Dendritic cell treated with granulocyte-macrophage colony-stimulating factor and Interleukin-4, amounts not matched to agents 40 ng/mL and 50 ng/mL, for 4 days (primary cell): ENCODE measurements at regions not wholly inside any gene's neighbourhood (a gene's known extent, or its start where the extent isn't known, plus 50 kb on each side); places are given as distances from the start of the nearest gene placed in this dataset.
"Not testable (repeated sequence)": the region's sequence is repeated elsewhere in the genome, so short reads cannot be mapped to it uniquely, and the experiment has no call there.

ENCODE experiments used
- H3K27ac Mint-ChIP-seq: one replicate; pipeline ENCODE4 v1.8.0; 2022; ENCODE audit warnings: mild to moderate bottlenecking, mixed read lengths
- H3K27me3 Mint-ChIP-seq: one replicate; pipeline ENCODE4 v1.8.0; 2022; ENCODE audit warnings: mild to moderate bottlenecking, mixed read lengths
- H3K36me3 Mint-ChIP-seq: one replicate; pipeline ENCODE4 v1.8.0; 2022; ENCODE audit warnings: low read depth, mixed read lengths
- H3K4me1 Mint-ChIP-seq: one replicate; pipeline ENCODE4 v1.8.0; 2022; ENCODE audit warnings: low read depth, mixed read lengths
- H3K4me3 Mint-ChIP-seq: one replicate; pipeline ENCODE4 v1.8.0; 2022; ENCODE audit warnings: mild to moderate bottlenecking, moderate library complexity, mixed read lengths
- H3K9me3 Mint-ChIP-seq: one replicate; pipeline ENCODE4 v1.8.0; 2022; ENCODE audit warnings: mixed read lengths
- intact Hi-C: fragments of 100-400 bp; cut with micrococcal nuclease; formaldehyde crosslinking; loops from one replicate; pipeline ENCODE4 v1.15.0; 2022

DNA sequence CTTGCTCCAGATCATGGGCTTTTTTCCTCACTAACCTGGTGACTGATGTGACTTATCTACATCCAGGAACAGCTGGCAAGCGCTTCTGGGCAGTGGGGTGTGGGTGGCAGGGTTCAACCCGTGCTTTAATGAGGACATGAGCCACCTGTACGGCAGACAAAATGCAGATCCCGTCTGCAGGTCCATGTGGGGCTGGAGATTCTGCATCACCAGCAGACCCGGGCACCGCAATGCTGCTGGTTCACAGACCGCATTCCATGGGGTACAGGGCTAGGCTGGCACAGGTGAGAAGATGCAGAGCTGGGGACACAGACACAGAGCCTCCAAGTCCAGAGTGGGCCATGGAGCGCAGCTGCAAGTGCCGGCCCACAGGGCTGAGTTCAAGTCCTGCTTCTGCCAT is 204.0 kb downstream of the LAT start:
- Mint-ChIP-seq H3K4me1 (peaks cover 36% of the 10 kb centered on the region), H3K27me3 (peaks cover 64% of the 10 kb centered on the region), H3K36me3 (peaks cover 16% of the 10 kb centered on the region)
- not testable (repeated sequence) for H3K4me3 Mint-ChIP-seq, H3K27ac Mint-ChIP-seq, H3K9me3 Mint-ChIP-seq
- intact Hi-C loops: loop anchor here (5.0 kb wide), 1 partner anchor 62 kb away; no protein-coding TSS in a partner anchor

DNA sequence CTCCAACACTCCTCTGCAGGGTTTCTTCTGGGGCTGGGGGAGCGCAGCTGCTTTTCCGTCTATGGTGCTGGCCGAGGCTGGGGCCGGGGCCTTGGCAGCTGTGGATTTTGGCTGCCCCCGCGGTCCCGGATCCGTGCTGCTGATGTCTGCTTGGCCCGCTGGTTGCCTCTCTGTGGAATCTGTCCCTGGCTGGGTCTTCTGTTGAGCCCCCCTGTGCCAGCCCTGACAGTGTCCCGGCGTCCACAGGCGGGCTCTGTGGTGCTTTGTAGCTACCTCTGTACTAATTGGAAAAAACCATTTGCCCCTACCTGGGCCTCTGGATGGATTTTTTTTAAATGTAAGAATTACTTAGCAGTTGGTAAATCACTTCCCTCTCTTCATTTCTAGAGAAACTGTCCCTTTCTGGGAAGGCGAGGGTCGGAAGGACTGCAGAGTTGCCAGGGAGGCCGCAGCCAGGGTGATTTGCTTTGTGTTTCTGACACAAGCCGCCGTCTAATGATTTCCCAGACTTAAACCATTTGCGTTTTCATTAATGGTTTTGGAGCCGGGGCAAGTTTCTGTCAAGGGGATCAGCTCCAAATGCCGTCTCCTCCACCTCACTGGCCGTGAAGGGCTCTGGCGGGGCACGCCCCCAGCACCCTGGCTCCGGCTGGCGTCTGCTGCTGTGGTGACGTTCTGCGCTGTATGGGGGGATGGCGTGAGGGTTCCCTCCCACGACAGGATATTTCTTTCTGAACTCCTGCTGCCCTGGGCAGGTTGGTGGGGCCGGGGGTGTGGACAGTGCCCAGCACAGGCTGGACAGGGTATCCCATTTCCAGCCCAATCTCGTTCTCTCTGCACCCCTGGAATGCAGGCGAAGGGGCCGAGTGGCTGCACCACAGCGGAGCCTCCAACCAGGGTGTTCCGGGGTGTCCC is 201.7 kb downstream of the LAT start:
- not testable (repeated sequence) for H3K4me3 Mint-ChIP-seq, H3K9me3 Mint-ChIP-seq
- peaks cover 20% of the 10 kb centered on the region for H3K36me3 Mint-ChIP-seq
- peaks cover 44% of the 10 kb centered on the region for H3K4me1 Mint-ChIP-seq
- intact Hi-C loops: loop anchor here (5.0 kb wide), 1 partner anchor 59 kb away; no protein-coding TSS in a partner anchor
- peak overlapping the region; percentile 81 for H3K27ac Mint-ChIP-seq
- H3K27me3 Mint-ChIP-seq: peaks cover 74% of the 10 kb centered on the region

DNA sequence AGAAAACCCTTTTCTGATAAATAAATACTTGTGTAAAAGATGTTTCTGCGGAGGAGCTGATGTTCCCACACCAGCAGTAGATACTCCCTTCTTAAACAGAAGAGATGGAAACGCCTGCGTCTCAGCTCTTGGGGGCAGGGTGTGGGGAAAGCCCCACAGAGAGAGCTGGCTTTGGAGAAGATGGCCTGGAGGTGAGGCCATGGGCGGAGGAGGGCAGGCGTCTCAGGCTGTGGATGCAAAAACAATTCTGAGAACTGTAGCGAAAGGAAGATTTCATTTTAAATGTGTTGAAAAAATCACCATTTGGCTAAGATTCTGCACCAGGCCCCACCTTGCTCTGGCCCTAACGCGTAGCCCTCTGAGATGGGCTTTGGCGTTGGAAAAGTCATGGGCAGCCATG is 201.0 kb downstream of the LAT start:
- not testable (repeated sequence) for H3K9me3 Mint-ChIP-seq, H3K4me3 Mint-ChIP-seq
- Mint-ChIP-seq H3K36me3 (peaks cover 20% of the 10 kb centered on the region), H3K4me1 (peaks cover 43% of the 10 kb centered on the region), H3K27ac (peak overlapping the region; percentile 81), H3K27me3 (peaks cover 75% of the 10 kb centered on the region)
- intact Hi-C loops: loop anchor here (5.0 kb wide), 1 partner anchor 59 kb away; no protein-coding TSS in a partner anchor

DNA sequence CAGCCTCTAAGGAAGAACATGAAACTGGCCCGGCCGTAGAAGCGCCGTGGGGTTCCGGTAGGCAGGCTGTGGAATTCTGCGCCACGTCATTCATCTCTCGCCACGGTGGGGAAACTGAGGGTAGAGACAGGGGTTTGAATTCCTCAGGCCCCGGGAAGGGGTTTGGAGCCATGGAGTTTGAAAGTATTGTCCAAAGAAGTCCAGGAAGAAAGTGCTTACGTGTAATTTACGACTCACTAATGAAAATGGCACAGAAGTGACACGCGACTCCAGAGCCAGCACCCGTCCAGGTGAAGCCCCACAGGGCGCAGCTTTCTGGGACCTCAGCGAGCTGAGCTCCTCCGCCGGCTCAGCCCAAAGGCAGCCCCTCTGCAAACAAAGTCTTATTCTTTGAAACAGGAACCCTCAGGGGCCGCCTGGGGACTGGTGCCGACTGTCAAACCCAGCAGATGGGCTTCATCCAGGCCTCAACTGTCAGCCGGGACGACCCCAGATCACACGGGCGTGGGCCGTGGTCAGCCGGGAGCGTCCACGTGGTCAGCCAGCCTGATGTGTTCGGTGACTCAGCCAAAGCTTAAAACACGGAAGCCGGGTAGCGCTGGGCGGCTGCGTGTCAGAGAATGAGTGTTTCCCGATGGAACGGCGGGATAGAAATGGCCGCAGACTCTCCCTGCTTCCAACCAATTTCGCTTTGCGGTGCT is 200.0 kb downstream of the LAT start:
- peaks cover 22% of the 10 kb centered on the region for H3K36me3 Mint-ChIP-seq
- intact Hi-C loops: loop anchor here (5.0 kb wide), 1 partner anchor 58 kb away; no protein-coding TSS in a partner anchor
- peaks cover 51% of the 10 kb centered on the region for H3K4me1 Mint-ChIP-seq
- H3K27ac Mint-ChIP-seq: peak overlapping the region; percentile 81
- H3K4me3 Mint-ChIP-seq: peak overlapping the region; percentile 66
- H3K27me3 Mint-ChIP-seq: peaks cover 80% of the 10 kb centered on the region
- H3K9me3 Mint-ChIP-seq: not testable (repeated sequence)

DNA sequence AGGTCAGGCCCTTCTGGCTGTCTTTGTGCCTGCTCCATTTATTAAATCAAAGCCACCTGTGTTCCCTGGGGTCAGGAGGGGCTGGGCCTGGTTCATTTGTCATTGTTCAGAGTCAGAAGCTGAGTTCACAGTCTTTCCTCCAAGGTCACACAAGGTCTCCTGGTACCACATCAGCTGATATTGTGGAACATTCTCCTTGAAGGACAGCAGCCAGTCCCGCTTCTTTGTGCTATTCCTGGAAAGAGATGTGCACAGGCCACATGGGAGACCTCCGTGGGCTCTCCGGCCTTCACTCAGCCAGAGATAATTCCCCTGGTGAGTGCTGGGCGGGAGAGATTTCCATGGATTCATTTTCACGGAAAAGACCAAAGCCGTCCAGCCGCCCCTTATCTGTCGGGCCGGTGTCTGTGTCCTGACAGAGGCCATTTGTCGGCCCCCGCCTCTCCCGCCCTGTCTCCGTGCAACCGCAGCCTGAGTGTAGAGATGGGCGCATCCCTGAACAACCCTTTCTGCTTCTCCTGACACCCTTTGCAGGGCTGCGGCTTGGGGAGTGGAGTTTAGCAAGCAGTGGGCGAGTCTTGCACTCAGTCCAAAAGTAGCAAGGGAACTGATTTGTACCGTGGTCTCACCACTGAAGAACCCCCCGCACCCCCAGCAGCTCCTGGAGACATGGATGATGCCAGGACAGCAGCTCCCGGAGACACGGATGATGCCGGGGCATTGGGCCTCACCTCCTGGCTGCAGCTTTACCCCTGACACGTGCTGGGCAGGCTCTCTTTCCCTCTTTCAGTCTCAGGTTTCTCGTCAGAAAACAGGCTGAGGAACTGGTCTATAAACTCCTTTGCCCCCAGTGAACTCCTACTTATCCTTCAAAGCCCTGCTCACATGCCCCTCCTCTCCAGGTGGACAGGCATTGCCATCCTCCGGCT is 198.4 kb downstream of the LAT start:
- Mint-ChIP-seq H3K36me3 (peaks cover 22% of the 10 kb centered on the region), H3K27me3 (peaks cover 85% of the 10 kb centered on the region), H3K4me1 (peaks cover 63% of the 10 kb centered on the region)
- H3K4me3 Mint-ChIP-seq, H3K9me3 Mint-ChIP-seq, H3K27ac Mint-ChIP-seq, intact Hi-C loops: not testable (repeated sequence)

DNA sequence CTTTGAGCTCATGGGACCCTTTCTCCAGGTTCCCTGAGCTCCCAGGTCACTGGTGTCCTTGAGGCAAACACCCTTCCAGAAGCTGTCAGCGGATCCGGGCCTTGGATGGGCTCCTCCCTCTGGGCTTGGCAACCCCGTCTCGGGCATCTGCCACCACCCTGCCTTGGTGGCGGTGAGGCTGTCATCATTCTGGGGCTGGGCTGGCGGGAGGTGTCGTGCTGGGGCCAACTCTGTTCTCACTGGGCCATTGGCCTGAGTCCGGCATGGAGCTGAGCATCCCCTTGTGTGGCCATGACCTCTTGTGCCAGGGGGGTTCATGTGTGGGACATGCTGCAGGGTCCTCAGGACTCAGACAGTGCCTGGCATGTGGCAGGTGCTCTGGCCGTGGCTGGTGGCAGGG is 197.6 kb downstream of the LAT start:
- Mint-ChIP-seq H3K27ac (no peak overlapping the region), H3K9me3 (no peaks in the 10 kb centered on the region), H3K4me3 (no peak overlapping the region), H3K27me3 (peaks cover 86% of the 10 kb centered on the region), H3K36me3 (peaks cover 26% of the 10 kb centered on the region), H3K4me1 (peaks cover 71% of the 10 kb centered on the region)
- intact Hi-C loops: no loop called here

DNA sequence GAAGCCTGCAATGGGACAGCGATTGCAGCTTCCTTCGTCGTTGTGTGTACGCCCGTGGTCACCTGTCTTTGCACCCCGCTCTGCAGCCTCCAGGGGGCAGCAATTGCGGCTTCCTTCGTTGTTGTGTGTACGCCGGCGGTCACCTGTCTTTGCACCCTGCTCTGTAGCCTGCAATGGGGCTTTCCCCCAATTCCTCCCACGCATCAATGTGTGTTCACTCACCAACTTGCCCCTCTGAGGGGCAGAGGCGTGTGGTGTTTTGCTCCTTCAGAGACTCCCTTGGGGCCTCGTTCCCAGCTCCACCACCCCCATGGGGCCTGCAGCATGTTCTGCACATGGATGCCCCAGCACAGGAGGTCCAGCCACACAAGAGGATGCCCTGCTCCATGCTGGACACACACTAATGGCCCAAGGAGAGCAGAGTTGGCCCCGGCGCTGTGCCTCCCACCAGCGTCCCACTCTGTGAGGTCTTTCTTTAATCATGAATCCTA is 197.1 kb downstream of the LAT start:
- H3K4me1 Mint-ChIP-seq: peaks cover 71% of the 10 kb centered on the region
- H3K4me3 Mint-ChIP-seq, intact Hi-C loops, H3K9me3 Mint-ChIP-seq, H3K27ac Mint-ChIP-seq: not testable (repeated sequence)
- peaks cover 32% of the 10 kb centered on the region for H3K36me3 Mint-ChIP-seq
- peaks cover 85% of the 10 kb centered on the region for H3K27me3 Mint-ChIP-seq

DNA sequence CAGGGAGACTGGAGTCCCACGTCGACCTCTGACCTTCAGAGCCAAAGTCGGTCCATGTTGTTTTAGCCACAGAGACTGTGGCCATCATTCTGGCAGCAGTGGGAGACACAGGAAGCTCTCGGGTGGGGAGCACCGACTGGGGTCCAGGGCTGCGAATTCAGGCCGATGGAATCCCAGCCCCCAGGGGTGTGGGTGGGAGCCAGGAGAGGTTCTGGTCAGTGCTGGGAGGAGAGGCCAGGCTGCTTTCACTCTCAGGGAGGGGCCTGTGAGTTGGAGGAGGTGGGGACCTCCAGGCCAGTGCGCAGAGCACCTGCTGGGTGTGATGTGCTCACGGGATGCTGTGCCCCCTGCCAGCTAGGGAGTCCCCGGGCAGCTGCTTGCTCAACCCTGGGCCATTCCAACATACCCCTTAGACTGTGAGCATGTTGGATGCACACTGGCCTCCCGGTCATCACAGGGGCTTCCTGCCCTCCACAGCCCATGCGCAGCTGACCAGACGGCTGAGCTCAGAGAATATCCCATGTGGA is 196.5 kb downstream of the LAT start:
- H3K4me1 Mint-ChIP-seq: peaks cover 71% of the 10 kb centered on the region
- H3K36me3 Mint-ChIP-seq: peaks cover 37% of the 10 kb centered on the region
- H3K9me3 Mint-ChIP-seq, H3K4me3 Mint-ChIP-seq, intact Hi-C loops, H3K27ac Mint-ChIP-seq: not testable (repeated sequence)
- H3K27me3 Mint-ChIP-seq: peaks cover 84% of the 10 kb centered on the region

DNA sequence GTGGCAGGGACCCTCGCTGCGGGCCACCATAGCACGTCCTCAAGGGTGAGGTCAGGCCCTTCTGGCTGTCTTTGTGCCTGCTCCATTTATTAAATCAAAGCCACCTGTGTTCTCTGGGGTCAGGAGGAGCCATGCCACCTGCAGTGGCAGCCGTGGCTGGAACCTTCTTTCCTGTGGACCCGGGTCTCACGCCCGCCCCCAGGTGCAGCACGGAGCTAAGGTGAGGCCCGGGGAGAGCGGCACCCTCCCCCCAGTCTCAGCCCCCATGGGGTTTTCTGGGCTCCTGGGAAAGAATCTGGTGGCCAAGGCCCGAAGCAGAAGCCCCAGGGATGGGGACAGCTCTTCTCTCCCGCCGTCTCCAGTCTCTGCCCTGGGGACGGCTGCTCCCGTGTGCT is 195.4 kb downstream of the LAT start:
- H3K9me3 Mint-ChIP-seq, intact Hi-C loops, H3K4me3 Mint-ChIP-seq, H3K27ac Mint-ChIP-seq: not testable (repeated sequence)
- peaks cover 88% of the 10 kb centered on the region for H3K27me3 Mint-ChIP-seq
- H3K36me3 Mint-ChIP-seq: peaks cover 42% of the 10 kb centered on the region
- H3K4me1 Mint-ChIP-seq: peaks cover 71% of the 10 kb centered on the region

DNA sequence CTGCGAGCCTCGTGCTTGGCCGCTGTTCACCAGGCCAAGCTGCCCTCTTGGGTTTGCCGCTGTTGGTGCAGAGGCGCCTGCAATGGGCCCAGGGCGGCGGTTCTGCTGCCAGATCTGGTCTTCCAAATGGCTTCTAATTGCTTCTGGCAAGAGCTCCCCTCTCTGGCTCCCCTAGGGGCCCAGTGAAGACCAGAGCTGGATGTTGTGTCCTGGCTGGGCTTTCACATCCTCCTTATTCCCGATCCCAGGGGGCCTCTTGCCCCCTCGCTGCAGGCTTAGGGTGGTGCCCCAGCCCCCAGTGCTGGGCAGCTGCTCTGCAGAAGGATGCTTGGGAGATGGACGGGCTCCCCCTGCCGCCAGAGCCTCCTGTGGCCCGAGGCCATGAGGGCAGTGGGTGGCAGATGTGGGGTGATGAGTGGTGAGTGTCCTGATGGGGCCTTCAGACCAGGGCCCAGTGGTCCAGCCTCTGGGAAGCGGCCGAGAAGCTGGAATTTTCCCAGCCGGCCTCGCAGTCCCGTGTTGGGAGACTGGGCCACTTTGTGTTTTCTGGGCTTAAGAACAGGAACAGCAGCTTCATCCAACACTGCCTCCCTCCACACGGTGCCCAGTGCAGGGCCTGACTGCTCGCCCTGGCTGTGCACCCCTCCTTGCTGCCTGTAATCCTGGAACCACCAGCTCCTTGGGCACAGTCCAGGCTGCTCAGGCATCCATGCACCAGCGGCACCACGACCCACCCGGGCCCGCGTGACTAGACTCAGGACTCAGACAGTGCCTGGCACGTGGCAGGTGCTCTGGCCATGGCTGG is 194.8 kb downstream of the LAT start:
- intact Hi-C loops: loop anchor here (10.0 kb wide), 1 partner anchor 65 kb away; no protein-coding TSS in a partner anchor
- H3K4me3 Mint-ChIP-seq, H3K9me3 Mint-ChIP-seq, H3K27ac Mint-ChIP-seq: not testable (repeated sequence)
- H3K36me3 Mint-ChIP-seq: peaks cover 42% of the 10 kb centered on the region
- H3K27me3 Mint-ChIP-seq: peaks cover 89% of the 10 kb centered on the region
- peaks cover 70% of the 10 kb centered on the region for H3K4me1 Mint-ChIP-seq

DNA sequence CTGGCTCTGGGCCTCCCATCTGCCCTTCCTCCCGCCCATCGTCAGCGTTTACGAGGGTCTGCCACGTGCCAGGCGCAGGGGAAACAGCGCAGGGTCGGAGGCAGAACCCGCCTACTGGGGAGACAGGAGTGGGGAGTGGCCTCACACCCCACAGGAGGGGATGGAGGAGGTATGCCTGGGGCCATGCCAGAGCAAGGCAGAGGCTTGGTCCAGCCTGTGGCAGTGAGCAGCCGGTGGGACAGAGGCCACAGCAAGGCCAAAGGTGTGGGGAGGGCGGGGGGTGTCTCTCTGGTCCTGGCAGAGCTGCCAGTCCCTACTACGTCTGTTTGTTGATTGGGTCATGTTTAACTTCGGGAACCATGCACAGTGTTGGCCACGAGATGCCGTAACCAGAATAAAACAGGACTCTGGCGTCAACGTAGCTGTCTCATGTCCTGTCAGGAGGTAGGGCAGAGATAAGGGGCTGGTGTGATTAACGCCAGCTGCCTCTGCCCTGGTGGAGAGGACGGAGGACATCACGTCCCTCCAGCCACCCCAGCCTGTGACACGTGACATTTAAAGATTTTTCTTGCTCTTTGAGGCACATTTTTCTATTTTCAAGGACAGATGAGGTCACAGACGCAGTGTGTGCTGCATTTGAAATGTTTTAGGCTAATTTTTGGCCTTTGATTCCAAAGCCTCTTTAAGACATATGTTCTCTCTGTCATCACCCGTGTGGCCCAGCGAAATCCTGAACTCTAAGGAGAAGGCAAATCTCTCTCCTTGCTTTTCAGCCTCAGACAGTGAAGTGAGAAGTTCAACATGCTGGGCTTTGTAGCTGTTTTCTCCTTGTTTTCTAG is 193.3 kb downstream of the LAT start:
- Mint-ChIP-seq H3K4me1 (peaks cover 79% of the 10 kb centered on the region), H3K27me3 (peaks cover 86% of the 10 kb centered on the region), H3K36me3 (peaks cover 49% of the 10 kb centered on the region)
- not testable (repeated sequence) for H3K9me3 Mint-ChIP-seq, H3K27ac Mint-ChIP-seq, H3K4me3 Mint-ChIP-seq
- intact Hi-C loops: loop anchor here (10.0 kb wide), 1 partner anchor 63 kb away; no protein-coding TSS in a partner anchor
